SKM-1 (cell line): ENCODE measurements at regions not wholly inside any gene's neighbourhood (a gene's known extent, or its start where the extent isn't known, plus 50 kb on each side); places are given as distances from the start of the nearest gene placed in this dataset.
"Not testable (repeated sequence)": the region's sequence is repeated elsewhere in the genome, so short reads cannot be mapped to it uniquely, and the experiment has no call there.

Experiments
- DNase-seq: peaks from one replicate; lab custom pipeline; 2025; ENCODE audit not compliant: unreplicated experiment; lab: John Stamatoyannopoulos, UW

GRCh38 chr12:8389296-8389695 lies 66.5 kb upstream of the CLEC6A start:
- not testable (repeated sequence) for DNase-seq

- not testable (repeated sequence) for DNase-seq
Observed at GRCh38 chr12:8390001-8390777, 65.6 kb upstream of the CLEC6A start.

- not testable (repeated sequence) for DNase-seq
Observed at GRCh38 chr12:8396225-8397071, 59.3 kb upstream of the CLEC6A start.

- not testable (repeated sequence) for DNase-seq
Observed at GRCh38 chr12:8397378-8397777, 58.4 kb upstream of the CLEC6A start.

- not testable (repeated sequence) for DNase-seq
Observed at GRCh38 chr12:8399496-8400034, 56.2 kb upstream of the CLEC6A start.

- DNase-seq: not testable (repeated sequence)
Observed at GRCh38 chr12:8403834-8404233, 51.9 kb upstream of the CLEC6A start.

GRCh38 chr12:8404341-8404740 lies 51.4 kb upstream of the CLEC6A start:
- not testable (repeated sequence) for DNase-seq
